OCI-LY7 (cell line): ENCODE measurements at regions not wholly inside any gene's neighbourhood (a gene's known extent, or its start where the extent isn't known, plus 50 kb on each side); places are given as distances from the start of the nearest gene placed in this dataset.

Experiments used
- BruUV-seq: library from RNA; stranded (reverse); fragments of 400-500 nt; replicated peaks from 2 replicates; lab custom pipeline; 2021; lab: Mats Ljungman, UMichigan
- CTCF ChIA-PET: fragments of 300-600 bp; sonication (Branson Sonifier 250); formaldehyde crosslinking; loops from one replicate; lab custom pipeline; 2022; ENCODE audit warnings: antibody characterized with exemption; ENCODE audit not compliant: unreplicated experiment; lab: Charles Lee
- POLR2A ChIA-PET: fragments of 300-600 bp; sonication (Branson Sonifier 250); formaldehyde crosslinking; loops from one replicate; lab custom pipeline; 2022; ENCODE audit warnings: antibody characterized with exemption; lab: Charles Lee
- DNase-seq: peaks from one replicate; pipeline ENCODE4 v3.0.0-alpha.2; 2015; ENCODE audit warnings: low spot score
- H2AFZ ChIP-seq: fragments of 200-600 bp; sonication (generic), shearing (Covaris generic); 2 replicates; pipeline ENCODE4 v1.6.1; 2014; ENCODE audit warnings: mild to moderate bottlenecking, antibody characterized with exemption, low read length, moderate library complexity
- H3K27ac ChIP-seq: fragments of 200-600 bp; sonication (generic); 2 replicates; pipeline ENCODE4 v1.5.1; 2014; ENCODE audit warnings: mixed run types, low read depth, mild to moderate bottlenecking, moderate library complexity, low read length, inconsistent platforms; ENCODE audit not compliant: poor library complexity, severe bottlenecking
- H3K36me3 ChIP-seq: fragments of 200-600 bp; sonication (generic); 2 replicates; pipeline ENCODE4 v1.6.1; 2014; ENCODE audit warnings: mild to moderate bottlenecking, antibody characterized with exemption, low read length, moderate library complexity, mixed read lengths; ENCODE audit not compliant: insufficient read depth
- H3K4me1 ChIP-seq: fragments of 200-600 bp; sonication (generic); 2 replicates; pipeline ENCODE4 v1.5.1; 2014; ENCODE audit warnings: mild to moderate bottlenecking, low read length; ENCODE audit not compliant: insufficient read depth, poor library complexity, severe bottlenecking
- H3K4me2 ChIP-seq: fragments of 200-600 bp; sonication (generic); 2 replicates; pipeline ENCODE4 v1.6.1; 2014; ENCODE audit warnings: mild to moderate bottlenecking, low read length
- H3K4me3 ChIP-seq: fragments of 200-600 bp; sonication (generic); 2 replicates; pipeline ENCODE4 v1.5.1; 2014; ENCODE audit warnings: mild to moderate bottlenecking, low read depth, low read length; ENCODE audit not compliant: poor library complexity, severe bottlenecking
- H3K79me2 ChIP-seq: fragments of 200-600 bp; sonication (generic); 2 replicates; pipeline ENCODE4 v1.6.1; 2016; ENCODE audit warnings: low read depth, mild to moderate bottlenecking, low read length, moderate library complexity, mixed read lengths; ENCODE audit not compliant: insufficient read depth
- H3K9me2 ChIP-seq: fragments of 200-600 bp; sonication (generic); 2 replicates; pipeline ENCODE4 v1.6.1; 2016; ENCODE audit warnings: mild to moderate bottlenecking, low read length, mixed read lengths; ENCODE audit not compliant: insufficient read depth
- H3K9me3 ChIP-seq: fragments of 200-600 bp; sonication (generic); 2 replicates; pipeline ENCODE4 v1.6.1; 2014; ENCODE audit warnings: mild to moderate bottlenecking, mixed run types, low read length, mixed read lengths
- H4K20me1 ChIP-seq: fragments of 200-600 bp; sonication (generic); 2 replicates; pipeline ENCODE4 v1.6.1; 2014; ENCODE audit warnings: mild to moderate bottlenecking, antibody characterized with exemption, low read length, moderate library complexity, mixed read lengths; ENCODE audit not compliant: insufficient read depth
- CTCF ChIP-seq: fragments of 200-600 bp; sonication (generic); conservative IDR thresholded peaks from 2 replicates; pipeline ENCODE4 v1.5.1; 2014; ENCODE audit warnings: mild to moderate bottlenecking, antibody characterized with exemption, low read length, moderate library complexity, mixed read lengths
- EZH2phosphoT487 ChIP-seq: fragments of 200-600 bp; sonication (generic); IDR thresholded peaks from 2 replicates; pipeline ENCODE4 v1.6.1; 2018; ENCODE audit warnings: low read depth, borderline replicate concordance, mild to moderate bottlenecking, mixed run types, antibody characterized with exemption, low read length, moderate library complexity, mixed read lengths
- intact Hi-C: fragments of 100-400 bp; cut with micrococcal nuclease; formaldehyde crosslinking; loops from one replicate; pipeline ENCODE4 v1.10.0; 2022; ENCODE audit not compliant: unreplicated experiment

GRCh38 chr3:88668180-88668579 lies 439.2 kb upstream of the EPHA3 start:
- ChIA-PET CTCF (no interaction called here), POLR2A (no interaction called here)
- no peaks in the 10 kb centered on the region for H3K9me3 ChIP-seq
- H3K4me1 ChIP-seq, result no peaks in the 10 kb centered on the region
- no peak overlapping the region for H2AFZ ChIP-seq
- no peaks in the 10 kb centered on the region for H3K36me3 ChIP-seq
- TF ChIP-seq CTCF (no peak), EZH2phosphoT487 (no peak)
- intact Hi-C loops, result no loop called here
- no peak for DNase-seq
- no peak overlapping the region for H3K4me3 ChIP-seq
- no peak overlapping the region for H3K4me2 ChIP-seq
- H4K20me1 ChIP-seq, result no peaks in the 10 kb centered on the region
- H3K79me2 ChIP-seq, result no peaks in the 10 kb centered on the region
- H3K27ac ChIP-seq, result no peak overlapping the region
- no peaks in the 10 kb centered on the region for H3K9me2 ChIP-seq
- BruUV-seq, result no TSS peak

GRCh38 chr3:88671573-88671972 lies 435.8 kb upstream of the EPHA3 start:
- DNase-seq, result no peak
- H3K4me2 ChIP-seq, result no peak overlapping the region
- H3K27ac ChIP-seq, result no peak overlapping the region
- no peak overlapping the region for H2AFZ ChIP-seq
- no peaks in the 10 kb centered on the region for H3K9me2 ChIP-seq
- ChIA-PET POLR2A (interaction anchor here (1.0 kb wide), 1 partner anchor 12 kb away, joined by 4 read pairs; no protein-coding TSS in a partner anchor), CTCF (no interaction called here)
- no peaks in the 10 kb centered on the region for H4K20me1 ChIP-seq
- TF ChIP-seq EZH2phosphoT487 (no peak), CTCF (no peak)
- H3K79me2 ChIP-seq, result no peaks in the 10 kb centered on the region
- no peaks in the 10 kb centered on the region for H3K9me3 ChIP-seq
- no peaks in the 10 kb centered on the region for H3K4me1 ChIP-seq
- no TSS peak for BruUV-seq
- no peak overlapping the region for H3K4me3 ChIP-seq
- H3K36me3 ChIP-seq, result no peaks in the 10 kb centered on the region
- intact Hi-C loops, result no loop called here

DNA sequence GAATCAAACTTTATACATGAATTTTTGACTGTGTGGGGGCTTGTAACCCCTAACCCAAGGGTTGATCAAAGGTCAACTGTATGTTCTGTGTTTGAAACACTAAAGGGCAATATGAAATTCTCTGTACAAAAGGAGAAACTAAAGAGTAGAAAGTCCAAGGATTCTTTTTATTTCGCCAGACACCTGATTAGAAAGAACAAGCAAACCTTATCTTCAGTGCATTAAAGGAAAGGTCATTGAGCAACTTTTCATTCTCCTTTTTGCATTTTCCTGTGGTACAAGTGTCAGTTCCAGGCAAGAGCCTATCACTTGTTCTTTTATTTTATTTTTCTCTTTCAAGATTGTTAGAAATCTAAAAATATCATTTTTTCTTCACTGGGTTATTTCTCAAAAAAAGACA lies 430.1 kb upstream of the EPHA3 start:
- Histone ChIP-seq H4K20me1 (no peaks in the 10 kb centered on the region), H3K4me1 (no peaks in the 10 kb centered on the region), H3K9me2 (no peaks in the 10 kb centered on the region), H3K4me3 (no peak overlapping the region), H3K4me2 (no peak overlapping the region), H3K36me3 (no peaks in the 10 kb centered on the region), H3K79me2 (no peaks in the 10 kb centered on the region), H3K9me3 (no peaks in the 10 kb centered on the region), H3K27ac (no peak overlapping the region), H2AFZ (no peak overlapping the region)
- no peak for DNase-seq
- BruUV-seq, result no TSS peak
- intact Hi-C loops, result no loop called here
- ChIA-PET POLR2A (interaction anchor here (0.8 kb wide), 1 partner anchor 528 kb away, joined by 3 read pairs; no protein-coding TSS in a partner anchor), CTCF (no interaction called here)
- TF ChIP-seq EZH2phosphoT487 (no peak), CTCF (no peak)
